Body of pancreas (tissue), 4 donors: ENCODE measurements at regions not wholly inside any gene's neighbourhood (a gene's known extent, or its start where the extent isn't known, plus 50 kb on each side); places are given as distances from the start of the nearest gene placed in this dataset.

Experiments
- ATAC-seq: fragments of 150-250 bp; one replicate; pipeline ENCODE4 v1.9.1; 2016
- DNase-seq, 4 donors: peaks; one replicate each; pipeline ENCODE4 v3.0.0-alpha.2; 2019
- H3K27ac ChIP-seq, 4 donors: fragments of 200-600 bp; sonication (generic); 1 replicate in 3 of 4; 2 replicates in 1 of 4; pipeline versions ENCODE4 v1.5.1 to v1.6.1; 2016 to 2019; ENCODE audit warnings: mild to moderate bottlenecking in 1 of 4, mixed read lengths in 1 of 4, moderate library complexity in 1 of 4
- H3K27me3 ChIP-seq, 2 donors: fragments of 200-600 bp; sonication (generic); one replicate each; pipeline ENCODE4 v1.6.0; 2016; ENCODE audit warnings: mild to moderate bottlenecking in 1 of 2
- H3K36me3 ChIP-seq, 2 donors: fragments of 200-600 bp; sonication (generic); replicated peaks in 1 of 2; 2 replicates each; pipeline ENCODE4 v1.5.1; 2016; ENCODE audit warnings: low read depth in 2 of 2; ENCODE audit not compliant: insufficient read depth in 1 of 2
- H3K4me1 ChIP-seq: fragments of 200-600 bp; sonication (generic); one replicate; pipeline ENCODE4 v1.6.0; 2016
- H3K4me3 ChIP-seq, 2 donors: fragments of 200-600 bp; sonication (generic); 1 replicate in 1 of 2; 2 replicates in 1 of 2; pipeline ENCODE4 v1.5.1; 2016 to 2019
- H3K9me3 ChIP-seq, 3 donors: fragments of 200-600 bp; sonication (generic); 1 replicate in 2 of 3; 2 replicates in 1 of 3; pipeline ENCODE4 v1.5.1; 2016
- POLR2A ChIP-seq, 3 donors: fragments of 450-650 bp; IDR thresholded peaks; one replicate each; pipeline ENCODE4 v1.6.1; 2016; ENCODE audit warnings: antibody characterized with exemption in 3 of 3, mild to moderate bottlenecking in 2 of 3
- WGBS, 2 donors: methylation state at CpG; one replicate each; pipeline ENCODE4 v1.1.5; 2017; 5-methylcytosine and 5-hydroxymethylcytosine counted together
- intact Hi-C: fragments of 100-400 bp; cut with DNase I; formaldehyde crosslinking; loops from one replicate; pipeline ENCODE4 v1.15.1; 2023
- TF ChIP-seq, protein P1 (sequence below), 7 experiments: fragments of 450-650 bp in 4 of 7; fragments of 200-600 bp in 3 of 7; sonication (generic) in 3 of 7; IDR thresholded peaks; one replicate each; pipeline ENCODE4 v1.5.1; 2016 to 2019; ENCODE audit warnings: antibody characterized with exemption in 7 of 7

- no peak for DNase-seq
- H3K9me3 ChIP-seq: no peaks in the 10 kb centered on the region
- ATAC-seq: no peak
- intact Hi-C loops: no loop called here
- no peak overlapping the region for H3K27ac ChIP-seq
- WGBS, 2 donors: 52 to 57% methylated on average over 11 of the region's 11 CpGs
- no peak overlapping the region for H3K4me3 ChIP-seq
- H3K27me3 ChIP-seq: no peaks in the 10 kb centered on the region
- TF ChIP-seq, protein P1, sequence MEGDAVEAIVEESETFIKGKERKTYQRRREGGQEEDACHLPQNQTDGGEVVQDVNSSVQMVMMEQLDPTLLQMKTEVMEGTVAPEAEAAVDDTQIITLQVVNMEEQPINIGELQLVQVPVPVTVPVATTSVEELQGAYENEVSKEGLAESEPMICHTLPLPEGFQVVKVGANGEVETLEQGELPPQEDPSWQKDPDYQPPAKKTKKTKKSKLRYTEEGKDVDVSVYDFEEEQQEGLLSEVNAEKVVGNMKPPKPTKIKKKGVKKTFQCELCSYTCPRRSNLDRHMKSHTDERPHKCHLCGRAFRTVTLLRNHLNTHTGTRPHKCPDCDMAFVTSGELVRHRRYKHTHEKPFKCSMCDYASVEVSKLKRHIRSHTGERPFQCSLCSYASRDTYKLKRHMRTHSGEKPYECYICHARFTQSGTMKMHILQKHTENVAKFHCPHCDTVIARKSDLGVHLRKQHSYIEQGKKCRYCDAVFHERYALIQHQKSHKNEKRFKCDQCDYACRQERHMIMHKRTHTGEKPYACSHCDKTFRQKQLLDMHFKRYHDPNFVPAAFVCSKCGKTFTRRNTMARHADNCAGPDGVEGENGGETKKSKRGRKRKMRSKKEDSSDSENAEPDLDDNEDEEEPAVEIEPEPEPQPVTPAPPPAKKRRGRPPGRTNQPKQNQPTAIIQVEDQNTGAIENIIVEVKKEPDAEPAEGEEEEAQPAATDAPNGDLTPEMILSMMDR (IDR thresholded peaks at IDR 0.05): no peak
- no peak for TF ChIP-seq POLR2A (IDR thresholded peaks at IDR 0.05)
- no peaks in the 10 kb centered on the region for H3K36me3 ChIP-seq
- no peaks in the 10 kb centered on the region for H3K4me1 ChIP-seq
Observed at GRCh38 chr1:114338191-114338890, 172.7 kb downstream of the TRIM33 start.

DNA sequence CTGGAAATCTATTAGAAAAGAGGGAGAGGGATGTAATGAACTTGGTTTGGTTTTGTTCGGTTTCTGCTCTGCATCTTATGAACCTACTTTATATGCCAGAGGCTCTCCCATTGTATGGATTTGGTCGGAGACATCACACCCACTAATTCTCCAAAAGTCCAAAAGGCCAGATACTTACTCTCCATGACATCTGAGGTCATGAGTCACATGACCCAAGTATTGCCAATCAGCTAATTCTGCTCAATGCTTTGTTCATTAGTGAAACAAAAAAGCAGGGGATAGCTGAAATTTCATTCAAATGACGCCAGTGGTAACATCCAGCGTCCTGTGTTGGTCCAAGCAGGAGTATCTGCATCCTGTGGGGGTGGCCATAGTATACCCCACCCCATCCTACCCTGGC is 173.6 kb downstream of the TRIM33 start:
- 68 to 71% methylated on average over 4 of the region's 4 CpGs for WGBS, 2 donors
- Histone ChIP-seq H3K27me3 (no peaks in the 10 kb centered on the region), H3K36me3 (no peaks in the 10 kb centered on the region), H3K4me1 (no peaks in the 10 kb centered on the region), H3K9me3 (no peaks in the 10 kb centered on the region), H3K27ac (no peak overlapping the region), H3K4me3 (no peak overlapping the region)
- TF ChIP-seq, protein P1 (IDR thresholded peaks at IDR 0.05): no peak
- TF ChIP-seq POLR2A (IDR thresholded peaks at IDR 0.05): no peak
- DNase-seq (no peak), ATAC-seq (no peak)
- intact Hi-C loops: no loop called here

DNA sequence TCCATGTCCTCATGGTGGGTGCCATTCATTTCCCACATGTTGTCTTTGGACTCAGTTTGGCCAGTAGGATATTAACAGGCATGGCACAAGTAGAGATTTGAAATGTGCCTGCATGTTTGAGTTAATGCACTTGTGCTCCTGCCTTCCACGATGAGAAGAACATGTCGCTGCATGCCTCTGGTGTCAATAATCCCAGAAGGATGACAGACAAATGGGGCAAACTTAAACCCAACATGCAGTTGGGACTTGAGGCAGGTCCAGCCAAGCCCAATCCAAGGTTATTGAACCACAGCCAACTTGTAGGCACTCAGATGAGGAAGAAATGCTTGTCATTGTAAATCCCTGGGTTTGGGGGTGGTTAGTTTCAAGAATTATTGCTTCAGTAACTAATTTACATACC is 174.6 kb downstream of the TRIM33 start:
- 86 to 89% methylated on average over 2 of the region's 2 CpGs for WGBS, 2 donors
- TF ChIP-seq, protein P1 (IDR thresholded peaks at IDR 0.05): no peak
- no peak for TF ChIP-seq POLR2A (IDR thresholded peaks at IDR 0.05)
- H3K27ac ChIP-seq: no peak overlapping the region
- H3K36me3 ChIP-seq: no peaks in the 10 kb centered on the region
- no peaks in the 10 kb centered on the region for H3K4me1 ChIP-seq
- DNase-seq (no peak), ATAC-seq (no peak)
- H3K27me3 ChIP-seq: no peaks in the 10 kb centered on the region
- no peaks in the 10 kb centered on the region for H3K9me3 ChIP-seq
- intact Hi-C loops: no loop called here
- no peak overlapping the region for H3K4me3 ChIP-seq

DNA sequence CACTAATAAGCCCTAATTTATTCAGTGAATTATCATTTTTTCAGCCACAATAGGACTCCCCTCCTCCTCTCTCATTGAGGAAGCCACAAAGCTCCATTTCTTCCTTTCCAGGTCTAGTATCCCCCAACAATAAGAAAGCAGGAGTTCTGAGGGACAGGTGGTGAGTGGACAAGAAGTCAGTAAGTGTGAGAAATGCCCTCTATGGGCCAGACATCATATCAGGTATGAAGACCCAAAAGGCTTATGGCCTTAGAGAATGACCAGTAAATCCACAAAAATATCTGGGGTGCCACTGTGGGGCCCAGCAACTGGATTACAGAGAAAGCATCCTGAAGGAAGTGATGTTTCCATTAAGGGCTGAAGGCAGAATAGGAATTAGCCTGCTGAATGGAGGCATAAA is 175.7 kb downstream of the TRIM33 start:
- TF ChIP-seq, protein P1 (IDR thresholded peaks at IDR 0.05): no peak
- TF ChIP-seq POLR2A (IDR thresholded peaks at IDR 0.05): no peak
- H3K9me3 ChIP-seq: no peaks in the 10 kb centered on the region
- ATAC-seq (no peak), DNase-seq (no peak)
- H3K27me3 ChIP-seq: no peaks in the 10 kb centered on the region
- no peak overlapping the region for H3K27ac ChIP-seq
- H3K4me1 ChIP-seq: no peaks in the 10 kb centered on the region
- H3K36me3 ChIP-seq: no peaks in the 10 kb centered on the region
- intact Hi-C loops: no loop called here
- no peak overlapping the region for H3K4me3 ChIP-seq

DNA sequence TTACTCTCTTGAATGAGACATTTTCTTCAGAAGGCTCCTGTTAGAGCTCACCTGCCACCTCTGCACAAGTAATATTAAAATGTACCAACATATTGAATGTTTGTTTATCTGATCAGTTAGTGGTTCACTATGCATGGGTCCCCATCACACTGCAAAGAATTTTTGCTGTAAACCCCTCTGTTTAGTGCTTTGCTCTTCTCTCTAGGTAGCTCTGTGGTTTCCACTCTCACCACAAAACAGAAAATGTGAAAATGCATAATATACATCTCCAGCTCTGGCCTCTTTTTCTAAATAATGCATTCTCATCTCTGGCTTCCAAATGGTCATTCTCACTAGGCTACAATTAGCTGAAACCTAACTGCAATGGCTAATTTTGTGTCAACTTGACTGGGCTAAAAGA is 176.7 kb downstream of the TRIM33 start:
- no peaks in the 10 kb centered on the region for H3K27me3 ChIP-seq
- no peak overlapping the region for H3K27ac ChIP-seq
- no peaks in the 10 kb centered on the region for H3K9me3 ChIP-seq
- no peak for TF ChIP-seq POLR2A (IDR thresholded peaks at IDR 0.05)
- TF ChIP-seq, protein P1 (IDR thresholded peaks at IDR 0.05): no peak
- DNase-seq: no peak
- H3K36me3 ChIP-seq: no peaks in the 10 kb centered on the region
- no peaks in the 10 kb centered on the region for H3K4me1 ChIP-seq
- H3K4me3 ChIP-seq: no peak overlapping the region
- intact Hi-C loops: no loop called here
- ATAC-seq: no peak
